ENCODE measurements at regions not wholly inside any gene's neighbourhood (a gene's known extent, or its start where the extent isn't known, plus 50 kb on each side); places are given as distances from the start of the nearest gene placed in this dataset.

GRCh38 chr2:65551528-65551927 is 119.1 kb upstream of the SPRED2 start:
- no peak for TF ChIP-seq EZH2 (IDR thresholded peaks at IDR 0.05; ENCODE audit: borderline replicate concordance, low read depth, low read length, severe bottlenecking)
- no peak for TF ChIP-seq CTCF (IDR thresholded peaks at IDR 0.05; ENCODE audit: borderline replicate concordance, extremely low read depth, low read length, poor library complexity, severe bottlenecking)
- H3K79me2 ChIP-seq (ENCODE audit: insufficient read depth, low read length), result no peaks in the 10 kb centered on the region
- no peaks in the 10 kb centered on the region; the same call in 1 of the 2 replicates for H4K20me1 ChIP-seq (ENCODE audit: insufficient read depth, low read length)
- no peak overlapping the region for H3K27ac ChIP-seq (ENCODE audit: low read length)
- no peaks in the 10 kb centered on the region for H3K36me3 ChIP-seq (ENCODE audit: insufficient read depth, low read length)
- ATAC-seq (ENCODE audit: insufficient read depth, low read depth), result no peak
- H3K9ac ChIP-seq (ENCODE audit: low read depth, low read length), result no peak overlapping the region
- DNase-seq, result no peak
- H3K4me2 ChIP-seq (ENCODE audit: insufficient read depth, low read length), result no peak overlapping the region
- H2AFZ ChIP-seq (ENCODE audit: low read depth, low read length), result no peak overlapping the region
- no peaks in the 10 kb centered on the region for H3K9me3 ChIP-seq (ENCODE audit: insufficient read depth, low read length, severe bottlenecking)
- no peaks in the 10 kb centered on the region for H3K27me3 ChIP-seq (ENCODE audit: insufficient read depth, low read length, poor library complexity)
- no peak overlapping the region for H3K4me3 ChIP-seq (ENCODE audit: low read depth in 1 of 2, low read length in 2 of 2)
- peaks cover 6% of the 10 kb centered on the region for H3K4me1 ChIP-seq (ENCODE audit: insufficient read depth, low read length)

GRCh38 chr2:65550246-65550645 is 117.8 kb upstream of the SPRED2 start:
- no peaks in the 10 kb centered on the region for H3K79me2 ChIP-seq (ENCODE audit: insufficient read depth, low read length)
- H3K27me3 ChIP-seq (ENCODE audit: insufficient read depth, low read length, poor library complexity), result no peaks in the 10 kb centered on the region
- no peak overlapping the region for H2AFZ ChIP-seq (ENCODE audit: low read depth, low read length)
- H3K27ac ChIP-seq (ENCODE audit: low read length), result no peak overlapping the region
- no peak overlapping the region for H3K4me2 ChIP-seq (ENCODE audit: insufficient read depth, low read length)
- no peaks in the 10 kb centered on the region for H3K9me3 ChIP-seq (ENCODE audit: insufficient read depth, low read length, severe bottlenecking)
- H3K36me3 ChIP-seq (ENCODE audit: insufficient read depth, low read length), result no peaks in the 10 kb centered on the region
- peaks cover 6% of the 10 kb centered on the region for H3K4me1 ChIP-seq (ENCODE audit: insufficient read depth, low read length)
- no peak overlapping the region for H3K4me3 ChIP-seq (ENCODE audit: low read depth in 1 of 2, low read length in 2 of 2)
- ATAC-seq (ENCODE audit: insufficient read depth, low read depth) (no peak), DNase-seq (no peak)
- TF ChIP-seq EZH2 (IDR thresholded peaks at IDR 0.05; ENCODE audit: borderline replicate concordance, low read depth, low read length, severe bottlenecking), result no peak
- TF ChIP-seq CTCF (IDR thresholded peaks at IDR 0.05; ENCODE audit: borderline replicate concordance, extremely low read depth, low read length, poor library complexity, severe bottlenecking), result no peak
- no peaks in the 10 kb centered on the region; the same call in 1 of the 2 replicates for H4K20me1 ChIP-seq (ENCODE audit: insufficient read depth, low read length)
- no peak overlapping the region for H3K9ac ChIP-seq (ENCODE audit: low read depth, low read length)

GRCh38 chr2:65549631-65550030 is 117.2 kb upstream of the SPRED2 start:
- Histone ChIP-seq H3K4me1 (ENCODE audit: insufficient read depth, low read length) (peaks cover 6% of the 10 kb centered on the region), H3K27me3 (ENCODE audit: insufficient read depth, low read length, poor library complexity) (no peaks in the 10 kb centered on the region), H3K9ac (ENCODE audit: low read depth, low read length) (no peak overlapping the region), H2AFZ (ENCODE audit: low read depth, low read length) (no peak overlapping the region), H3K4me3 (ENCODE audit: low read depth in 1 of 2, low read length in 2 of 2) (no peak overlapping the region), H3K27ac (ENCODE audit: low read length) (no peak overlapping the region), H3K9me3 (ENCODE audit: insufficient read depth, low read length, severe bottlenecking) (no peaks in the 10 kb centered on the region), H3K79me2 (ENCODE audit: insufficient read depth, low read length) (no peaks in the 10 kb centered on the region), H4K20me1 (ENCODE audit: insufficient read depth, low read length) (no peaks in the 10 kb centered on the region), H3K4me2 (ENCODE audit: insufficient read depth, low read length) (no peak overlapping the region), H3K36me3 (ENCODE audit: insufficient read depth, low read length) (no peaks in the 10 kb centered on the region)
- ATAC-seq (ENCODE audit: insufficient read depth, low read depth) (no peak), DNase-seq (no peak)
- no peak for TF ChIP-seq EZH2 (IDR thresholded peaks at IDR 0.05; ENCODE audit: borderline replicate concordance, low read depth, low read length, severe bottlenecking)
- no peak for TF ChIP-seq CTCF (IDR thresholded peaks at IDR 0.05; ENCODE audit: borderline replicate concordance, extremely low read depth, low read length, poor library complexity, severe bottlenecking)

- H2AFZ ChIP-seq (ENCODE audit: low read depth, low read length), result no peak overlapping the region
- no peak for TF ChIP-seq EZH2 (IDR thresholded peaks at IDR 0.05; ENCODE audit: borderline replicate concordance, low read depth, low read length, severe bottlenecking)
- TF ChIP-seq CTCF (IDR thresholded peaks at IDR 0.05; ENCODE audit: borderline replicate concordance, extremely low read depth, low read length, poor library complexity, severe bottlenecking), result no peak
- no peak overlapping the region for H3K4me2 ChIP-seq (ENCODE audit: insufficient read depth, low read length)
- no peaks in the 10 kb centered on the region for H4K20me1 ChIP-seq (ENCODE audit: insufficient read depth, low read length)
- no peaks in the 10 kb centered on the region for H3K36me3 ChIP-seq (ENCODE audit: insufficient read depth, low read length)
- H3K27me3 ChIP-seq (ENCODE audit: insufficient read depth, low read length, poor library complexity), result no peaks in the 10 kb centered on the region
- no peak overlapping the region for H3K9ac ChIP-seq (ENCODE audit: low read depth, low read length)
- DNase-seq (no peak), ATAC-seq (ENCODE audit: insufficient read depth, low read depth) (no peak)
- H3K4me3 ChIP-seq (ENCODE audit: low read depth in 1 of 2, low read length in 2 of 2), result no peak overlapping the region
- no peaks in the 10 kb centered on the region for H3K79me2 ChIP-seq (ENCODE audit: insufficient read depth, low read length)
- peaks cover 6% of the 10 kb centered on the region for H3K4me1 ChIP-seq (ENCODE audit: insufficient read depth, low read length)
- H3K9me3 ChIP-seq (ENCODE audit: insufficient read depth, low read length, severe bottlenecking), result no peaks in the 10 kb centered on the region
- no peak overlapping the region for H3K27ac ChIP-seq (ENCODE audit: low read length)
Measured at GRCh38 chr2:65549257-65549627, 116.8 kb upstream of the SPRED2 start.
